SK-N-MC (cell line): ENCODE measurements at regions not wholly inside any gene's neighbourhood (a gene's known extent, or its start where the extent isn't known, plus 50 kb on each side); places are given as distances from the start of the nearest gene placed in this dataset.

ENCODE experiments used
- EZH2 ChIP-seq: fragments of 200-600 bp; sonication (generic); IDR thresholded peaks from one replicate; pipeline ENCODE4 v1.6.1; 2017; ENCODE audit warnings: antibody characterized with exemption
- FOXP2 ChIP-seq: optimal IDR thresholded peaks from 2 replicates; pipeline ENCODE3; 2011; ENCODE audit warnings: mild to moderate bottlenecking, moderate library complexity; ENCODE audit not compliant: insufficient read depth; ENCODE audit errors: extremely low read length, control extremely low read depth
- POLR2AphosphoS5 ChIP-seq: IDR thresholded peaks from 2 replicates; pipeline ENCODE4 v1.6.1; 2012; ENCODE audit warnings: mild to moderate bottlenecking, low read depth, low read length, borderline replicate concordance

DNA sequence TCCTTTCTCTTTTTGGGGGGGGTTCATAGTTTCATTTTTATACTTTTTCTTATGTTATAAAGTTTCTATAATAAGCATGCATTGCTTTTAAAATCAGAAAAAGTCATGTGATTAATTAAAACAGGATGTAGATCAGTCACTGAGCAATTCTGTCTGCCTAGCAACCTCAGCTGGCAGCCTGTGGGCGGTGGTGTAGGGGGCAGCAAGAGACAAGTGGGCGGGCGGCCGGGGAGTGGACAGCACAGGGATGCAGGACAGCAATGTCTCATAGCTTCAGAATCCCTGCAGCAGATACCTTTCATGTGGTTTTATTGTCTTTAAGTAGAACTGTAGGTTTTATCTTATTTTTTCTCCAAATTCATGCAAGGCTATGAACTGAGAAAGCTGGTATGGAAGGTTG, 101.9 kb upstream of the S1PR3 start:
- no peak for TF ChIP-seq POLR2AphosphoS5
- no peak for TF ChIP-seq EZH2
- TF ChIP-seq FOXP2 = no peak
